ENCODE measurements at regions not wholly inside any gene's neighbourhood (a gene's known extent, or its start where the extent isn't known, plus 50 kb on each side); places are given as distances from the start of the nearest gene placed in this dataset.

- TF ChIP-seq EZH2 (IDR thresholded peaks at IDR 0.05; ENCODE audit: low read length, missing control alignments), result no peak
- TF ChIP-seq CTCF (conservative IDR thresholded peaks at IDR 0.05 in 1 of 2, IDR thresholded peaks at IDR 0.05 in 1 of 2; ENCODE audit: low read depth in 1 of 2, low read length in 2 of 2), result no peak
These were observed 180.6 kb downstream of the BARX1 start for GRCh38 chr9:93774331-93775102.
